NCI-H2227 (cell line): ENCODE measurements at regions not wholly inside any gene's neighbourhood (a gene's known extent, or its start where the extent isn't known, plus 50 kb on each side); places are given as distances from the start of the nearest gene placed in this dataset.
"Not testable (repeated sequence)": the region's sequence is repeated elsewhere in the genome, so short reads cannot be mapped to it uniquely, and the experiment has no call there.

Experiments
- DNase-seq: peaks from one replicate; lab custom pipeline; 2025; ENCODE audit not compliant: unreplicated experiment; lab: John Stamatoyannopoulos, UW

DNA sequence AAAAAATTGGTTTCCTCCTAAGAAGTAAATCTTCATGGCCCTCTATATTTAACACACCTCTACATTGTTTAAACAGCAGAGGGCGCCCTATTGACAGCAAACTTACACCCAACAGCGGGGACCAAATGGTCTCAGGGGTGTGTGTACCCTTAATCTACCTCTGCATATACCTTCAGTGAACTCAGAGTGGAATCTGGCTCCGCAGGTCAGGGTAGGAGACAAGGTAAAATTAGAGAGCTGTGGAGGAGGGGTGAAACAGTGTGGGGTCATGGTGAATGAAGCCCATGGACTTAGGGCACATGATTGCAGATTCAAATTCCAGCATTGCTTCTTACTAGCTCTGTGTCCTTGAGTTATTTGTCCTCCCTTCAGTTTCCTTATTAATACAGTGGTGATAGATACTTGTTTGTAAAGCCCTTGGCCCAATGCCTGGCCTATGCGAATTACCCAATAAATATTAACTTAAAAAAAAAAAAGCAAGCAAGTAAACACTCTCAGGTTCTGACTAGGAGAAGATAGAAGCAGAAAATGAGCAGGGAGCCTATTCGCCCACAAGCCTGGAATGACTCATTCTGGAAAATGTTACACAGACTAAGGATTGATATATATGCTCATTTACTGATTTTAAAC is 122.9 kb downstream of the CAVIN4 start:
- DNase-seq = peak; percentile 46

DNA sequence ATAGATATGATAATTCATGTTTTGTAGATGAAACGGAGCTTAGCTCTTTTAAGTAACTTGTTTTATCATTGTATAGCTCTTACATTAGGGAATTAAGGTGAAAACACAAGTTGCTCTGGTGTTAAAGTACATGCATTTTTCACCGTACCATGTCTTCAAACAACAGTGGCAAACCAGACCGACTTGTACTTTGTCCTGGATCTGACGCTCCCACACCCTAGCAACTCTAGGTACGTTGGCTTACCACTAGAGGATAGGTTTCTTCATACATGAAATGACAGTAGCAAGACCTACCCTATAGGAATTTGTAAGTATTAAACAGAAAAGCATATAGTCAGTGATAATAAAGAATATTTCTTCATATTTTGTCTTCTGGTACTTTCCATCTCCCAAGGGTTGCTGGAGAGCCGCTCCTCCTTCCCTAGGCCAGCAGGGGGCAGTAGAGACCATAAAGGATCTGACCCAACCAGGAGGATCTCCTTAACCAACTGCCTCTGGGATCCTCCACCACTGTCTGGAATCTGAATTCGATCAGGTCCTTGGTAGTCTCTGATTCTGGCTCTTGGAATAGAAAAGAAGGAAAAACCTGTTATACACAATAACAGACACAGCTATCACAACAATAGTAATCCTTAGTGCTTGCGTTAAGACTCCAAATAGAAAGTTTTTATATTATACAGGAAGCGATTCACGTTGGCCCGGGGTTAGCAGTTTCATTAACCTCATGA is 136.7 kb downstream of the CAVIN4 start:
- peak; percentile 86 for DNase-seq

DNA sequence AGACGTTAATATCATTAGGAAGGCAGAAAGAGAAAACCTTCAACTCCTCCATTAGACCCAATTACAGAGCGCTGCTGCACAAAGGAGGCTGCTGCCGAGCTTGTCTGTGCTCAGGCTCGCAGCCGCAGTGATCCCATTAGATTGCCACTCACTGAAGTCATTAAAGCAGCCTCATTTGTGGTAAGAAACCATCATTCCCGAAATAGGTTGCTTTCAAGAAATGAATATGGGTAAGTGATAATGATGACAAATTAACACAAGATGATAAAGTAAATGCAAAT is 137.2 kb downstream of the CAVIN4 start:
- peak; percentile 26 for DNase-seq

DNA sequence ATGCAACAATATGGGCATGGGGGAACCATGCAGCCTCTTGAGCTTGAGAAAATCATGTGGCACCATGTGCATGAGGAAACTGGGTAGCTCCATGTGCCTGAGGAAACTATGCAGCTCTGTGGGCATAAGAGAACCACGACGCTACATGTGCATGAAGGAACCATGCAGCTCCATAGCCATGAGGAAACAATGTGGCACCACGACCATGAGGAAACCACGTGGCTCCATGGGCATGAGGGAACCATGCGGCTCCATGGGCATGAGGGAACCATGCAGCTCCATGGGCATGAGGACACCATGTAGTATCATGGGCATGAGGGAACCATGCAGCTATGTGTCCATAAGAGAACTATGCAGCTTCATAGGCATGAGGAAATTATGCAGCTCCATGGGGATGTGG is 140.8 kb downstream of the CAVIN4 start:
- DNase-seq = no peak

DNA sequence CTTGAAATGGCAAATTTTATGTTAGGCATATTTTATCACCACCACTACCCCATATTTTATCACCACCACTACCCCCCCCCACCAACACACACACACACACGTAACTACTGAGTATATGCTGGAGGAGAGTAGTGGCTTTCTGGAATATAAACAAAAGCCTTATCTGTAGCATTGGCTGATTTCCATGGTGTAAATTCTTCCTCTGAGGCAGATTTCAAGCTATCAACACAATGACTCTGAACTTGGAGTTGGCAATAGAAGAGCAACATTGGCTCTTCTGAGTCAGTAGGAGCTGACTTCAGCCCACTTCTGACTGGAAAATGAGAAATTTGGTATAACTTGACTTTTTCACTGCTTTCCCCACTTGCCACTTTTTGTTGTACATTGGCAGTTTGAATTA is 143.0 kb downstream of the CAVIN4 start:
- no peak for DNase-seq

DNA sequence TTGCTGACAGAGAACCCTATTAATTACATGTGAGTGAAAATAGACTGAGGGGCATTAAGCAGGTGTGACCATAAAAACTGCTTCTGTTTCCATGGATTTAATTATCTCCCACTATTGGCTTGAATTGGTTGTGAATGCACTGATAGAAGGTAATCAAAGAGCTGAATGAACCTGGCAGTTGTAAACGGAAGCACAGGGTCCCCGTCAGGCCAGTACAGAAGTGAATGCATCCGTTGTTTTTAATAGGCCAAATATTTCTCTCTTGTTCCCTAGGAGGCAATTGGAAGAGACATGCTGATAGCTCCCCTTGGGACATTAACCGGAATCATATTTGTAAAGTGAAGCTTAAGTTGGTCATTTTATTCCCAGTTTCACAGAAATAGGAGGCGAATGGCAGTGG is 147.0 kb downstream of the CAVIN4 start:
- DNase-seq = no peak

DNA sequence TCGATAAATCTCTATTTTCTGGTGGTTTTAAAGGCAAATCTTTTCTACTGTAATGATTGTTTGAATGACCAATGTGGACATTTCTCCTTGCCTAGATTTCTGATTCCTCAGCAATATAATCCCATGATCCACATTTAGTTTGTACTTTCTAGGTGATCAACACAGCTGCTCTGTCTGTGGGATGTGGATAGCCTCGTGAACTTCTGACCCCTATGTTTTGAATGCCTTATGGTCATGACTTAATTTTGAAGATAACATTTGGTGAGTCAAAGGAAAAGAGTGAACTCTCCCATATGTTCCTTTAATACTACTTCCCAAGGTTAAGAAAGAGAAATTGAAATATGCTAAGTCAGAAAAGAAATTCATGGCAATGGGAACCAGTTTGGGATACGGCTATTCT is 147.5 kb downstream of the CAVIN4 start:
- DNase-seq = no peak

DNA sequence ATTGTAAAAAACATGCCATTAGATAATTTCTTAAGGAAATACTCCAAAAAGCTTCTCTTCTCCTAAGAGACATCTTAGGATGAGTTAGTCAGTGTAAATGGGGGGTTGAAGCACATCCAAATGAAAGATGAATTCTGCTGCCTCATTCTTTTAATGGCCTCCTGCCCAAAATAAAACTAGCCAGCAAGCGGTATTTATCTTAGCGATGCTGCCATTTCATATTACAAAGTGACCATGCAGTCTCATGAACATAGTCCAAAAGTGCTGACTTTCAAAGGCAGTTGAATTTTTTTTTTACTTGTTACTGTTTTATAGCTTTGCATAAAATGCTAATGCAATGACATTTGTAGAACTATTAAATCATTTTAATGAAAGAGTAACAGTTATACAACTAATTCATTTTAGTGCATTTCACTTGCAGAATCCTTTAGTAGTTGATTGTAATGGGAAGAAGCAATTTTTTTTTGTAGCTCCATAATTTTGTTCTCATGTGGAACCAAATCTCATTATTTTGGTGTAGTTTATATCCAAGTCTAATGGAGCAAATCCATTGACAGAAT is 151.5 kb downstream of the CAVIN4 start:
- DNase-seq = no peak

DNA sequence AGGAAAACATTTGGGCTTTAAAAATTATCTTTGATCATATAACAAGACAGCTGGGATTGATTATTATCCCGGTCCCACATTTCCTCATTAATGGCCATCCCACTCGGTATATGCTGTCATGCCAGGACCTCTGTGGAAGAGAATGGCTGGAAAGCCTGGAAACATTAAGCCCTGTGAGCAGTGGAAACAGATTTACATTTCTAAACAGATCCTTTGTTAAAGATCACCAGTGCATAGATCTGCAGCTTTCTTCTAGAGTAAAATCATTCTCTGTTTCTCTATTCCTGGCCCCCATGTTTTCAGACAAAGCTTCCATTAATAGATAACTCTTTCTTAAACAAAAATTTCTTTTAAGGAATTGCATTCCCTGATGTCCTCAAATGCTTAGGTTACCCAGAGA is 152.2 kb downstream of the CAVIN4 start:
- DNase-seq = no peak

DNA sequence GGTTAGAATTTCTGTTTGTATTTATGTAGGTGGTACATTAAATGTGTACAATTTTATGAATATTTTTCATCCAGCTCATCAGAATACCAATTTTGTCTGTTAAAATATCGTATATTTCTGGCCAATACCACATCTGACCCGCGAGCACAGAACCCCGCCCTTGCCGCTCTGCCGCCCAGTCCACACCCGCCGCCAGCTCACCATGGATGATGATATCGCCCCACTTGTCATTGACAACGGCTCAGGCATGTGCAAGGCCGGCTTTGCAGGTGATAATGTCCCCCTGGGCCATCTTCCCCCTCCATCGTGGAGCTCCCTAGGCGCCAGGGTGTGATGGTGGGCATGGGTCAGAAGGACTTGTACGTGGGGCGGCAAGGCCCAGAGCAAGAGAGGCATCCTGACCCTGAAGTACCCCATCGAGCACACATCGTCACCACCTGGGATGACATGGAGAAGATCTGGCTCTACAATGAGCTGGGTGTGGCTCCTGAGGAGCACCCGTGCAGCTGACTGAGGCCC is 153.2 kb downstream of the CAVIN4 start:
- no peak for DNase-seq

DNA sequence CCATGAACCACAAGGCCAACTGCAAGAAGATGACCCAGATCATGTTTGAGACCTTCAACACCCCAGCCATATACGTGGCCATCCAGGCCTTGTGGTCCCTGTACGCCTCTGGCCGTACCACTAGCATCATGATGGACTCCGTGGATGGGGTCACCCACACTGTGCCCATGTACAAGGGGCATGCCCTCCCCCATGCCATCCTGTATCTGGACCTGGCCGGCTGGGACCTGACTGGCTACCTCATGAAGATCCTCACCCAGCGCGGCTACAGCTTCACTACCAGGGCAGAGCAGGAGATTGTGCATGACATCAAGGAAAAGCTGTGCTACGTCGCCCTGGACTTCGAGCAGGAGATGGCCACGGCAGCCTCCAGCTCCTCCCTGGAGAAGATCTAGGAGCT is 153.7 kb downstream of the CAVIN4 start:
- no peak for DNase-seq

DNA sequence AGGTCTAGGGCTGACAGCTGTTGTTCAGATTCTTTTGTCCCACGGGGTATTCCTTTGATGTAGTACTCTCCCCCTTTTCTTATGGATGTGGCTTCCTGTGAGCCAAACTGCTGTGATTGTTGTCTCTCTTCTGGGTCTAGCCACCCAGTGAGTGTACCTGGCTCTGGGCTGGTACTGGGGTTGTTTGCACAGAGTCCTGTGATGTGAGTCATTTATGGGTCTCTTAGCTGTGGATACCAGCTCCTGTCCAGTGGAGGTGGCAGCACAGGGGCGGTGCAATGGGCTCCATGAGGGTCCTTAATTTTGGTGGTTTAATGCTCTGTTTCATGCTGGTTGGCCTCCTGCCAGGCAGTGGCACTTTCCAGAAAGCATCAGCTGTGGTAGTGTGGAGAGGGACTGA is 161.3 kb downstream of the CAVIN4 start:
- no peak for DNase-seq

DNA sequence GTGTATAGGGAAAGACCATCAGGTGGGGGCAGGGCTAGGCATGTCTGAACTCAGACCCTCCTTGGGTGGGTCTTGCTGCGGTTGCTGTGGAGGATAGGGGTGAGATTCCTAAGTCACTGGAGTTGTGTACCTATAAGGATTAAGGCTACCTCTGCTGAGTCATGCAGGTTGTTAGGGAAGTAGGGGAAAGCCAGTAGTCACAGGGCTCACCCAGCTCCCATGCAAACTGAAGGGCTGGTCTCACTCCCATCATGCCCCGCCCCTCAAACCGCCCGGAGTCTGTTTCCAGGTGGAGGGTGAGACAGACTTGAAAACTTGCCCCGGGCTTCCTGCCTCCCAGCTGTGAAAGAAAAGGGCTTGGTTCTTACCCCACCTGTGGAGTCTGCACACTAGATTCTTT is 161.8 kb downstream of the CAVIN4 start:
- DNase-seq = no peak

DNA sequence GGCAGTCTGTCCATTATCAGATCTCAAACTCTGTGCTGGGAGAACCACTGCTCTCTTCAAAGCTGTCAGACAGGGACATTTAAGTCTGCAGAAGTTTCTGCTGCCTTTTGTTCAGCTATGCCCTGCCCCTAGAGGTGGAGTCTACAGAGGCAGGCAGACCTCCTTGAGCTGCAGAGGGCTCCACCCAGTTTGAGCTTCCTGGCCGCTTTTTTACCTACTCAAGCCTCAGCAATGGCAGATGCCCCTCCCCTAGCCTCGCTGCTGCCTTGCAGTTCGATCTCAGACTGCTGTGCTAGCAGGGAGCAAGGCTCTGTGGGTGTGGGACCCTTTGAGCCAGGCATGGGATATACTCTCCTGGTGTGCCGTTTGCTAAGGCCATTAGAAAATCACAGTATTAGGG is 171.1 kb downstream of the CAVIN4 start:
- not testable (repeated sequence) for DNase-seq

DNA sequence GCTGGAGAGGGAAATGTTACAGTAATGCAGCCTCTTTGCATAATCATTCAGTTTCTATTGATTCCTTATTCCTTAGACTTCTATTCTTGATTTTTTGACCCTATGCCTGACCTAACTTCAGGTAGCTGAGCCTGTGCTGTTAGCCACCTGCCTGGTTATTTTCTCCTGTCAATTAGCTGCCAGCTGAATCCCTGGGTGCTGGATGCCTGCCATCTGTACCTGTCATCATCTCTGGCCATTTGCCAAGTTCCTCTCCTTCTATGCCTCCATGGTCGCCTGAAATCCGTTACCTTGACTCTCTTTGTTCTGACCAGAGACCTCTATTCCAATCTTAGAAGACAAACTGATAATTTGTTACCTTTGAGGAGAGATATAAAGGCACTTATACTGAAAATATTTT is 178.3 kb downstream of the CAVIN4 start:
- DNase-seq = peak; percentile 1

DNA sequence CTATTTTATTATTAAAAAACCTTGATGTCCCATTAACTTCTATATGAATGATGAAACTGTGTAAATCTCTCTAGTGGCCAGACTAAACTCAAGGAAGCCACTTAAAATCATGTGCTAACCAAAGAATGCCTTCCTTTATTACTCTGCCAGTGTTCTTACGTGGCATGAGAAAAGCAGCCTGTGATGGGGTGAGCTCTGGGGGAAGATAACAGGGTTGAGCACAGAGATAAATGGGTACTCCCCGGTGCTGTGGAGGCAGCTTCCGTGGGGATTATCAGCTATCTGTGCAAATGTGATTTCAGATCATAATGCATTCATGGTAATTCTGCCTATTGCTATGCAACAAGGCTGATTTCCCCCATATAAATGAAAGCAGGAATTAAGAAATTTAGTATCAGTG is 181.3 kb downstream of the CAVIN4 start:
- DNase-seq = no peak

DNA sequence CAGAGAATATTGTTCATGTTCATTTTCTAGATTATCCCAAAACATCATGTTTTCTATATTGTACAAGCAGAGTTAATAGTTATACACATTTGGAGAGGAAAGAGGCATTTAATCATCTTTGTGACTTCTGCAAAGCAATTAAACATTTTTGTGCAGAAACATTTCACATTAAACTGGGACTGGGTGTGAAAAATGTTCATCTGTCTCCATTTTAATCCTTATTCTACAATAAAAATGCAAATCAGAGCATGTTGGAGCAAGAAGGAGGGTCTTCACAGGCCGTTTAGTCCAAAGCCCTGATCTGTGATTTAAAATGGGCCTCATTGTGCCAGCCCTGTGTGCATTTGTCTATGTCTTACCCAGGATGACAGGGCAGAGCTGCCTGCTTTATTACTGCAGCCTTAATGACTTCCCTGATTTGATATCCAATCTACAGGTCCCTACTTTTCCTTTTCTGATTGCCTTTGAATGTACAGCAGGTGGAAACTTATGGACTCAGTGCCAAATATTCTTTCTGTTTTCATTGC is 183.5 kb downstream of the CAVIN4 start:
- no peak for DNase-seq

DNA sequence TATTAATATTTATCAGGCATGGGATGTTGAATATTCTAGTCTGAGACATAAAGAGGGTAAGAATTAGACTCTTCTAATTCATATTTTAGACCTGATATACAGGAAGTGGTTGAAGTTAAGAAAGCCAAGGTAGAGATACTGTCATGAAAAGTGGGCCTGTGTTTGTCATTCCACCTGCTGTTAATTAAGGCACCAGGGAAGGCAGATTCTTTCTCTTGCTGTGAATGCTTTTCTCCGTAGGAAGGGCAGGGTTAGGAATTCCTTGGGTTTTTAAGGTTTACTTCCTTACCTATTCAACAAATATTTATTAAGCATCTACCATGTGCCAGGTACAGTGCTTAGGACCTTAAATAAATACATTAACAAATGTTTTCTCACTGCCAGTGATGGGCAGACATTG is 196.4 kb downstream of the CAVIN4 start:
- no peak for DNase-seq

DNA sequence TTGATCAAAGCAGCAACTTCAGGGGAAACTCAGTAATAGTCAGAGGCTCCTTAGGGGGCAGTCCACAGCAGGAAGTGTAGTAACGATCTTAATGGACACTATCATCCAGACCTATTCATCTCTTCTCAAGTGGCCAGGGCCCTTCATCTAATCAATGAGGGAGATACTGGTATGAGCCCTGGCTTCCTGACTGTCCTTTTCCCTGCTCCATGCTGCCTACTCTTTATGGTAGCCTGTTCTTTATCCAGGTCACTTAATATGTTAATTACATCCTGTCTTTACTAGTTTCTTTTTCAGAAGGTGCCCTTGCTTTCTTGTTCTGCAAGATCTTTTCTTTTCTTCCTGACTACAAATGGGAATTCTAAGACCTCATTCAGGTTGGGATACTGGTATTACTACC is 197.1 kb downstream of the CAVIN4 start:
- DNase-seq = no peak

DNA sequence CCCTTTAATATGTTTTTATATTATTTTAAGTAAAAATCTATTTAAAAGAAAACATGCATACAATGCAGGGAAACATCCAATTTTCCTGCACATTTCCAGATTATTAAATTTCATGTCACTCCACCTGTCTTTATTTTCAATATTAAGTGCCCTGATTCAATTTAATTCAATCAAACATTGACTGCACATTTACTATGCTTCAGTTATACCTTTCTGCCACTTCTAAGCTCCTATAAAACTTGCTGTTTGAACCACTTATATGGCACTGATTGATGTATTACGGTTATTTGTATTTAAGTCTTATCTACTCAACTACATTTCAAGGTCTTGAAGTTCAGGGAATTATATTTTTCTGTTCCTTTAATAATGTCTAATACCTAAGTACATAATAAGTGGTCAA is 198.0 kb downstream of the CAVIN4 start:
- no peak for DNase-seq

DNA sequence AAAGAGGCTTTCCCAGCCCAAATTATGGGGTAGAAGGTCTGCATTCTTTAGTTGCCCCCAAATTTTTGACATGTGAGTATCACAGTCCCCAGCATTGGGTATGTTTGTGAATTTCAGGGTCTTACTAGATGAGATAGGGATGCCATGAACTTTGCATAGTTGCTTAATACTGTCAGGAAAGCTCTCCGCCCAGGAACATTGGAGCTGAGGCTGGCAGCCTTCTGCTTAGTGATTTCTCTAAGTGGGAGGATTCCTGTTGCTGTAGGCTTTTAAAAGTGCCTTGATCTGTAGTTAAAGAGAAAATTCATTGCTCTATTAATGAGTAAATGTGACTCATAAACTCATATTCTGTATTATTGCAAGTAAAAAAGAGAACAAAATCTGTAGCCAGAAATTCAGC is 206.9 kb downstream of the CAVIN4 start:
- DNase-seq = no peak

DNA sequence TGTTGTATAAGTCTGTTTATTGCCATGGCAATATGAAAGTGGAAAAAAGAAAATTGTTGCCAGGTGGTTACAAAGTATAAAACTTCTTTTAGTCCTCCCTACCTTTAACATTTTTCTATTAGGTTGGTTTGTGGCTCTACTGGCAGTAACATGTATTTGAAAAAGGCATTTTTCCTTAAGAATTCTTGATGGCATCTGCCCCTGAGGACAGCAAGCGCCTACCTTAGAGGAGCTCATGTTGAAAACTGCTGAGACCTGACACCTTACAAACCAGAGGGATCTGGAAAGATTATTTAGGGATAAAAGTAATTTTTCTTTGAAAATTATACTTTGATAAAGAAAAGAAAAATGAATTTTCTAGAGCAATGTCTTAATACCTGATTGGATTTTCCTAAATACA is 208.1 kb downstream of the CAVIN4 start:
- no peak for DNase-seq
